ENCODE measurements at regions not wholly inside any gene's neighbourhood (a gene's known extent, or its start where the extent isn't known, plus 50 kb on each side); places are given as distances from the start of the nearest gene placed in this dataset.

GRCh38 chr5:125411071-125411743 is 664.8 kb upstream of the ZNF608 start:
- in situ Hi-C loops (cut with HindIII; ENCODE audit: extremely low pct_ligation_motif_present, low pct_unique_long_range_greater_than_20kb): no loop called here
- H4K20me1 ChIP-seq (ENCODE audit: insufficient read depth, low read length): no peaks in the 10 kb centered on the region

GRCh38 chr5:125411744-125412560 is 665.5 kb upstream of the ZNF608 start:
- intact Hi-C loops (cut with micrococcal nuclease; ENCODE audit: unreplicated experiment) (no loop called here), in situ Hi-C loops (cut with HindIII; ENCODE audit: extremely low pct_ligation_motif_present, low pct_unique_long_range_greater_than_20kb) (no loop called here)
- CTCF ChIA-PET (ENCODE audit: low intra/inter-chr PET ratio, low total read pairs): no interaction called here
- Histone ChIP-seq H2AFZ (ENCODE audit: low read length) (no peak overlapping the region), H3K27ac (ENCODE audit: extremely low read length, insufficient read depth, low read length) (no peak overlapping the region), H4K20me1 (ENCODE audit: insufficient read depth, low read length) (no peaks in the 10 kb centered on the region), H3K27me3 (ENCODE audit: control insufficient read depth in 1 of 2, insufficient read depth in 2 of 2, low read length in 2 of 2) (no peaks in the 10 kb centered on the region), H3K4me3 (replicated peaks in 1 of 3; ENCODE audit: insufficient read depth in 1 of 3, low read depth in 2 of 3, low read length in 3 of 3) (no peak overlapping the region), H3K4me1 (ENCODE audit: insufficient read depth, low read length) (no peaks in the 10 kb centered on the region), H3K36me3 (replicated peaks in 1 of 2; ENCODE audit: control insufficient read depth in 1 of 2, insufficient read depth in 2 of 2, low read length in 2 of 2) (no peaks in the 10 kb centered on the region), H3K79me2 (ENCODE audit: insufficient read depth, low read length) (no peaks in the 10 kb centered on the region), H3K9me3 (ENCODE audit: low read length) (no peaks in the 10 kb centered on the region), H3K9ac (ENCODE audit: insufficient read depth, low read depth, low read length) (no peak overlapping the region), H3K4me2 (ENCODE audit: low read depth, low read length) (no peak overlapping the region)
- FAIRE-seq: no peak
- WGBS (ENCODE audit: low lambda C conversion rate): 52% methylated on average over 16 of the region's 16 CpGs
- POLR2A ChIA-PET: no interaction called here
- no peak for TF ChIP-seq ZNF441 (CRISPR knock-in tag; IDR thresholded peaks at IDR 0.05; ENCODE audit: borderline replicate concordance)
- TF ChIP-seq ZNF251 (CRISPR knock-in tag; IDR thresholded peaks at IDR 0.05): no peak
- TF ChIP-seq ZNF646 (CRISPR knock-in tag; IDR thresholded peaks at IDR 0.05): no peak
- DNase-seq (ENCODE audit: low spot score): no peak
- BruUV-seq (replicated peaks): no TSS peak
- ATAC-seq: no peak

More at GRCh38 chr5:125411071-125411743, 664.8 kb upstream of the ZNF608 start:
- Histone ChIP-seq H3K4me1 (ENCODE audit: insufficient read depth, low read length) (no peaks in the 10 kb centered on the region), H3K4me2 (ENCODE audit: low read depth, low read length) (no peak overlapping the region), H3K36me3 (replicated peaks in 1 of 2; ENCODE audit: control insufficient read depth in 1 of 2, insufficient read depth in 2 of 2, low read length in 2 of 2) (no peaks in the 10 kb centered on the region), H3K9ac (ENCODE audit: insufficient read depth, low read depth, low read length) (no peak overlapping the region), H3K4me3 (replicated peaks in 1 of 3; ENCODE audit: insufficient read depth in 1 of 3, low read depth in 2 of 3, low read length in 3 of 3) (no peak overlapping the region), H3K27me3 (ENCODE audit: control insufficient read depth in 1 of 2, insufficient read depth in 2 of 2, low read length in 2 of 2) (no peaks in the 10 kb centered on the region), H3K79me2 (ENCODE audit: insufficient read depth, low read length) (no peaks in the 10 kb centered on the region), H3K9me3 (ENCODE audit: low read length) (no peaks in the 10 kb centered on the region), H2AFZ (ENCODE audit: low read length) (no peak overlapping the region), H3K27ac (ENCODE audit: extremely low read length, insufficient read depth, low read length) (no peak overlapping the region)
- ChIA-PET CTCF (ENCODE audit: low intra/inter-chr PET ratio, low total read pairs) (no interaction called here), POLR2A (no interaction called here)
- WGBS (ENCODE audit: low lambda C conversion rate): under 1% methylated on average over 4 of the region's 4 CpGs
- no TSS peak for BruUV-seq (replicated peaks)
- ATAC-seq: no peak
- no peak for TF ChIP-seq SCMH1 (CRISPR knock-in tag; IDR thresholded peaks at IDR 0.05; ENCODE audit: borderline replicate concordance)
- TF ChIP-seq EZH2 (conservative IDR thresholded peaks at IDR 0.05; ENCODE audit: low read depth, low read length): no peak
- no peak for TF ChIP-seq CBX5 (CRISPR knock-in tag; IDR thresholded peaks at IDR 0.05; ENCODE audit: borderline replicate concordance)
- no peak for TF ChIP-seq NR2F1 (CRISPR knock-in tag; IDR thresholded peaks at IDR 0.05)
- no peak for TF ChIP-seq DNMT3B (CRISPR knock-in tag; conservative IDR thresholded peaks at IDR 0.05)
- no peak for TF ChIP-seq KLF6 (CRISPR knock-in tag; IDR thresholded peaks at IDR 0.05)
- no peak for TF ChIP-seq ZBTB42 (CRISPR knock-in tag; IDR thresholded peaks at IDR 0.05)
- TF ChIP-seq PRMT3 (CRISPR knock-in tag; IDR thresholded peaks at IDR 0.05; ENCODE audit: borderline replicate concordance, low read depth): no peak
- TF ChIP-seq REPIN1 (CRISPR knock-in tag; IDR thresholded peaks at IDR 0.05; ENCODE audit: borderline replicate concordance, low read depth): no peak
- TF ChIP-seq SRSF9 (IDR thresholded peaks at IDR 0.05; ENCODE audit: borderline replicate concordance, insufficient read depth, low read depth, low read length, poor library complexity, severe bottlenecking): no peak
- intact Hi-C loops (cut with micrococcal nuclease; ENCODE audit: unreplicated experiment): no loop called here
- no peak for DNase-seq (ENCODE audit: low spot score)
- FAIRE-seq: no peak

All from HepG2 (cell line).